Subcutaneous abdominal adipose tissue (tissue), 5 donors: ENCODE measurements at regions not wholly inside any gene's neighbourhood (a gene's known extent, or its start where the extent isn't known, plus 50 kb on each side); places are given as distances from the start of the nearest gene placed in this dataset.
A peak's percentile ranks its signal among the peaks of the same experiment; 100 is the strongest.

Experiments
- H3K27ac ChIP-seq: one replicate; pipeline ENCODE4 v1.7.0; 2013; ENCODE audit warnings: low read depth, mild to moderate bottlenecking, inconsistent platforms, low read length, moderate library complexity
- H3K27me3 ChIP-seq, 5 donors: one replicate each; pipeline ENCODE4 v1.7.0; 2013; ENCODE audit warnings: low read length in 5 of 5, inconsistent platforms in 1 of 5; ENCODE audit not compliant: control insufficient read depth in 5 of 5, insufficient read depth in 4 of 5
- H3K36me3 ChIP-seq, 5 donors: one replicate each; pipeline ENCODE4 v1.7.0; 2013; ENCODE audit warnings: low read length in 5 of 5; ENCODE audit not compliant: control insufficient read depth in 5 of 5, insufficient read depth in 5 of 5
- H3K4me1 ChIP-seq, 5 donors: one replicate each; pipeline ENCODE4 v1.7.0; 2013; ENCODE audit warnings: low read length in 5 of 5, mild to moderate bottlenecking in 3 of 5, moderate library complexity in 1 of 5; ENCODE audit not compliant: control insufficient read depth in 5 of 5, insufficient read depth in 5 of 5
- H3K4me3 ChIP-seq, 5 donors: one replicate each; pipeline ENCODE4 v1.7.0; 2013; ENCODE audit warnings: low read length in 5 of 5, low read depth in 1 of 5
- H3K9ac ChIP-seq, 5 donors: one replicate each; pipeline ENCODE4 v1.7.0; 2013; ENCODE audit warnings: low read length in 5 of 5, mild to moderate bottlenecking in 4 of 5, moderate library complexity in 3 of 5
- H3K9me3 ChIP-seq, 5 donors: one replicate each; pipeline ENCODE4 v1.7.0; 2013; ENCODE audit warnings: low read length in 5 of 5; ENCODE audit not compliant: control insufficient read depth in 5 of 5
- donor health status: healthy.
- donor health status: healthy.
- donor health status: healthy.
- donor health status: healthy.
- donor health status: healthy.

DNA sequence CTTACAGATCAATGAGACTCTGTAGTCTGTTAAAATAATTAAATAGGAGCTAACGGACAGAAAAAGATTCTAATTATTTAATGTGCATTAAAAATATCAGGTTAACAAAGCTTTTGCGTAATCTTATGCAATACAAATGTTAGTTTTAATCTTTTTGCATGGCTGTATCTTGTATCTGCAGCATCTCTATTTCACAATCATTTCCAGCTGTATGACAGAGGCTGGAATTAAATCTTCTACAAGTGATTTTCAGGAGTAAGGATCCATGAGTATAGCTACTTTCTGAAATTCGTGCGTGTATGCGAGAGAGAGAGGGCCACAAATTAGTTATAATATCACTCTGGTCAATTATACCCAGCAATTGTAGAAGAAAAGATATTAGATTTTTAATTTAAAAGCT is 1446.8 kb downstream of the NCAM2 start:
- no peaks in the 10 kb centered on the region for H3K36me3 ChIP-seq
- H3K27ac ChIP-seq = no peak overlapping the region
- no peaks in the 10 kb centered on the region for H3K4me1 ChIP-seq
- H3K27me3 ChIP-seq = no peaks in the 10 kb centered on the region
- H3K4me3 ChIP-seq = no peak overlapping the region
- H3K9me3 ChIP-seq = no peaks in the 10 kb centered on the region
- no peak overlapping the region for H3K9ac ChIP-seq

- Histone ChIP-seq H3K4me3 (no peak overlapping the region), H3K27ac (no peak overlapping the region), H3K27me3 (no peaks in the 10 kb centered on the region), H3K36me3 (no peaks in the 10 kb centered on the region), H3K4me1 (no peaks in the 10 kb centered on the region), H3K9me3 (no peaks in the 10 kb centered on the region), H3K9ac (no peak overlapping the region)
These were observed 1452.3 kb downstream of the NCAM2 start for GRCh38 chr21:22450507-22450906.

GRCh38 chr21:22456241-22456640 is 1458.0 kb downstream of the NCAM2 start:
- Histone ChIP-seq H3K9ac (no peak overlapping the region), H3K4me3 (no peak overlapping the region), H3K27ac (no peak overlapping the region), H3K9me3 (no peaks in the 10 kb centered on the region), H3K27me3 (no peaks in the 10 kb centered on the region), H3K36me3 (no peaks in the 10 kb centered on the region), H3K4me1 (no peaks in the 10 kb centered on the region)

- Histone ChIP-seq H3K9me3 (peaks cover 0 to 4% (median 0%) of the 10 kb centered on the region in 5 donors), H3K27me3 (no peaks in the 10 kb centered on the region), H3K27ac (no peak overlapping the region), H3K4me3 (no peak overlapping the region), H3K9ac (no peak overlapping the region), H3K4me1 (no peaks in the 10 kb centered on the region), H3K36me3 (no peaks in the 10 kb centered on the region)
These were observed 1470.7 kb downstream of the NCAM2 start for GRCh38 chr21:22468893-22469292.

- no peak overlapping the region for H3K27ac ChIP-seq
These were observed 1476.2 kb downstream of the NCAM2 start for GRCh38 chr21:22474403-22474802.

GRCh38 chr21:22476214-22476613 is 1478.0 kb downstream of the NCAM2 start:
- Histone ChIP-seq H3K9me3 (peaks cover 0 to 12% (median 3%) of the 10 kb centered on the region in 5 donors), H3K4me3 (no peak overlapping the region), H3K27me3 (no peaks in the 10 kb centered on the region), H3K4me1 (no peaks in the 10 kb centered on the region), H3K36me3 (no peaks in the 10 kb centered on the region), H3K27ac (no peak overlapping the region), H3K9ac (no peak overlapping the region)

More at GRCh38 chr21:22474403-22474802, 1476.2 kb downstream of the NCAM2 start:
- H3K27me3 ChIP-seq = no peaks in the 10 kb centered on the region
- no peak overlapping the region for H3K4me3 ChIP-seq
- H3K36me3 ChIP-seq = no peaks in the 10 kb centered on the region
- H3K9me3 ChIP-seq = peaks cover 0 to 8% (median 3%) of the 10 kb centered on the region in 5 donors
- H3K9ac ChIP-seq = no peak overlapping the region
- no peaks in the 10 kb centered on the region for H3K4me1 ChIP-seq

DNA sequence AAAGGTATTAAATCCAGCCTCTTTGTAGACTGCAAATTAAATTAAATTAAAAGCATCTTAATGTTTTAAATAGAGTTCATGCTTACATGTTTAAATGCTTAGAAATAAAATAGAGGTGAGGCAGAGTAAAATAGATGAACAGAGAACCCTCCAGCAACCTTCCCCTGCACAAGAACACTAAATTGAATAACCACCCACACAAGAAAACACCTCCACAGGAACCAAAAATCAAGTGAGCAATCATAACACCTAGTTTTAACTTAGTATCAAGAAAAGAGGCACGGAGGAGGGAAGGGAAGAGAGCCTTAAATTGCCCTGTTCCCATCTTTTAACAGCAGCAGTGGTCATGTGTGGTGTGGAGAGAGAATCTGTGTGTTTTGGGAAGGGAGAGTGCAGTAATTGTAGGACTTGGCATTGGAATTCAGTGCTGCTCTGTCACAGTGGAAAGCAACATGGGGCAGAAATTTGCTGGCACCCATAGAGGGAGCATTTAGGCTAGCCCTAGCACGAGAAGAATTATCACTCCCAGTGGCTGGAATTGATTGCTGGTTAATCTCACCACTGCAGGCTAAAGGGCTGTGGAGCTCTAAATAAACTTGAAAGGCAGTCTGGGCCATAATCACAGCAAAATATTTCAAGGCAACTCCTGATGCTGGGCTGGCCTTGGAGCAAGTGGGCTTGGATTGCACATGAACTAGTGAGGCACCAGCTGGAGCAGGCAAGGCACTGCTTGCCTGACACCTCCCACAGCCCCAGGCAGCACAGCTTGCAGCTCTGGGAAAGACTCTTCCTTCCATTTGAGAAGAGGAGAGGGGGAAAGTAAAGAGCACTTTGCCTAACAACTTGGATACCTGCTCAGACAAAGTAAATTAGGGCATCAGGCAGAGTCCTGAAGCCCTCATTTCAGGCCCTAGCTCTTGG is 1478.8 kb downstream of the NCAM2 start:
- H3K4me3 ChIP-seq = no peak overlapping the region
- no peaks in the 10 kb centered on the region for H3K4me1 ChIP-seq
- H3K9ac ChIP-seq = no peak overlapping the region
- no peak overlapping the region for H3K27ac ChIP-seq
- H3K36me3 ChIP-seq = no peaks in the 10 kb centered on the region
- no peaks in the 10 kb centered on the region for H3K27me3 ChIP-seq
- H3K9me3 ChIP-seq = peaks cover 0 to 12% (median 3%) of the 10 kb centered on the region in 5 donors

DNA sequence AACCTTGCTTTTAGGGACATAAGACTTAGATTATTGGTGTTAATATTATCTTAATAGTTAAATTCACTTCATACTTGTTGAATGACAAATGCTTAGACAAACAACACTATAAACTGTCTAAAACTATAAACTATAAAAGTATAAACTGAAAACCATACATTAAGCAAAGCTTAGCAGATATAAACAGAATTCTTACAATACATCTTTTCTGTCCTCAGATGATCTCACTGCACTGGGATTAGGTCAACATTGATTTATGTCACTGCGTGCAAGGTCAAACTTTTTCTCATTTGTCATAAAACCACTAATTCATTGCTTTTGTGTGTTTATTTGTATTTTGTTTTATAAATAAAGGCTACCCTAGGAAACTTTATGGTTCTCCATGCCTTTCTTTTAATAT is 1491.8 kb downstream of the NCAM2 start:
- no peaks in the 10 kb centered on the region for H3K9me3 ChIP-seq
- H3K4me3 ChIP-seq = no peak overlapping the region
- H3K27me3 ChIP-seq = no peaks in the 10 kb centered on the region
- H3K27ac ChIP-seq = no peak overlapping the region
- no peak overlapping the region for H3K9ac ChIP-seq
- no peaks in the 10 kb centered on the region for H3K4me1 ChIP-seq
- H3K36me3 ChIP-seq = no peaks in the 10 kb centered on the region

GRCh38 chr21:22516230-22516629 is 1518.0 kb downstream of the NCAM2 start:
- H3K4me3 ChIP-seq = no peak overlapping the region
- no peaks in the 10 kb centered on the region for H3K27me3 ChIP-seq
- no peaks in the 10 kb centered on the region for H3K36me3 ChIP-seq
- H3K9ac ChIP-seq = no peak overlapping the region
- no peak overlapping the region for H3K27ac ChIP-seq
- H3K4me1 ChIP-seq = no peaks in the 10 kb centered on the region
- no peaks in the 10 kb centered on the region for H3K9me3 ChIP-seq

DNA sequence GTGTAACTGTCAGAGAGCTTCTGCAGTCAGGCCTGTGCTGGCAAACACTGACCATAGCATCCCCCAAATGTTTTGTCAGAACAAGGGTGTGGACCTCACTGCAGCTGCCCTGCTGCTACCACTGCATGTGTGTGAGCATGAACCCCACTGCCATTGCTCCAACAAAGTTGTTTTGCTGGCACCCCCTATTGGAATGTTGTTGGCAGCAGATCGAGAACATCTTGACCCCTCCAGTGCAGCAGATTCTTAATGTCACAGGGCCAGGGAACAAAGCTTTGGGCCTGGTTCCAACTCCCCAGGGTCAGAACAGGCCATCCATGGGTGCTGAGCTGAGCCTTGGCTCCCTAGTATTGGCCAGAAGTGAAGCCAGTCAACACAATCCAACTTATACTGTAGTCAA is 1537.4 kb downstream of the NCAM2 start:
- H3K36me3 ChIP-seq = no peaks in the 10 kb centered on the region
- H3K27ac ChIP-seq = no peak overlapping the region
- H3K27me3 ChIP-seq = no peaks in the 10 kb centered on the region
- peaks cover 0 to 13% (median 6%) of the 10 kb centered on the region in 5 donors for H3K9me3 ChIP-seq
- H3K4me3 ChIP-seq = peak overlapping the region in 1 of 5 donors; percentile 13
- H3K9ac ChIP-seq = no peak overlapping the region
- no peaks in the 10 kb centered on the region for H3K4me1 ChIP-seq
